ENCODE measurements at regions not wholly inside any gene's neighbourhood (a gene's known extent, or its start where the extent isn't known, plus 50 kb on each side); places are given as distances from the start of the nearest gene placed in this dataset.

DNA sequence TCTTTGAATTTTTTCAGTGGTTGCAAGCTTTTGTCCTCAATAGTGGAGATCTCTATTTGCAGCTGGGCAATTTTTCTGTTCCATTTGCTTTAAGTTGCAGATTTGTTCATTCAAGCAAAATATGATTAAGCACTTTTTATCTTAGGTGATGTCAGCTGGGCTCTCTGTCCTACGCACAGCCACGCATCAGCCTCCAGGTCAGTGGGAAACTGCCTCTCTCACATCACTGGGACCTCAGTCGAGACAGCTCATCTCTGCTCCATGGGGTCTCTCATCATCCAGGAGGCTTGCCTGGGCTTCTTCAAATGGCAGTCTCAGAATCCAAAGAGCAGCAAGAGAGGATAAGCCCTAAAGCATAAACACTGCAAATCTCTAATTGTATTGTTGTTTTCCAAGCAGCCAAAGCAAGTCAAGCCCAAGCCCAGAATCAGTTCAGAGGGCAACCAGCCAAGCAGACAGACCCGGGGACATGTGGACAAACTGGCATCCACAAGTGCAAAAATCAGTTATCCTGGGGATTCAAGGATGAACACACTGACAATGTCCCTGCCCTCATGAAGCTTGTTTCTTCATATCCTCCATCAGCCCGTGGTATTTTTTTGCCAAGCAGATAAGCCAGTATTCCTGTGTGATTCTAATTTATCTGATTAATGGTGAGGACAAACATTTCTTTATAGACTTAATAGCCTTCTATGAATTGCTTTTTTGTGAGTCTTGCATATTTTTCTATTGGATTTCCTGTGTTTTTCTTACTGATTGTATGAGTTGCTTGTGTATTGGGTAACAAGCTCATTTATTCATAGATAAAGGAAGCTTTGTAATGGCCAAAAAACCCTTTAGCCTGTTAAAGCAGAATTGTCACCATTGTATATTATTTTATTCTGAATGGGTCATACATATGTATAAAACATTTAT is 262.5 kb downstream of the GXYLT1 start:
- no peak overlapping the region for H3K9ac ChIP-seq (ENCODE audit: control insufficient read depth, insufficient read depth, low read length)
- ATAC-seq = no peak
- no peaks in the 10 kb centered on the region for H3K9me3 ChIP-seq (replicated peaks; ENCODE audit: control insufficient read depth, insufficient read depth, low read length)
- H4K20me1 ChIP-seq (ENCODE audit: control insufficient read depth, insufficient read depth) = no peaks in the 10 kb centered on the region
- WGBS (ENCODE audit: insufficient coverage, insufficient replicate concordance, low lambda C conversion rate, missing lambda C conversion rate) = 40% methylated on average over 5 of the region's 5 CpGs
- no peak overlapping the region for H3K4me3 ChIP-seq
- H3K27ac ChIP-seq (ENCODE audit: control insufficient read depth, insufficient read depth) = no peak overlapping the region
- ChIA-PET RAD21 (ENCODE audit: unreplicated experiment) (no interaction called here), CTCF (no interaction called here), SMC1A (ENCODE audit: uncharacterized antibody, unreplicated experiment) (no interaction called here), POLR2A (no interaction called here)
- no peaks in the 10 kb centered on the region for H3K4me1 ChIP-seq (ENCODE audit: control insufficient read depth, insufficient read depth, low read length)
- TF ChIP-seq POLR2AphosphoS2 (IDR thresholded peaks at IDR 0.05; ENCODE audit: low read depth, low read length) (no peak), ELK1 (IDR thresholded peaks at IDR 0.05; ENCODE audit: low read depth, low read length) (no peak), JUNB (IDR thresholded peaks at IDR 0.05) (no peak), POLR2AphosphoS5 (IDR thresholded peaks at IDR 0.05; ENCODE audit: low read length) (no peak), SREBF1 (IDR thresholded peaks at IDR 0.05; ENCODE audit: low read length) (no peak), BCL3 (IDR thresholded peaks at IDR 0.05; ENCODE audit: borderline replicate concordance, insufficient read depth, low read depth, low read length, poor library complexity, severe bottlenecking) (no peak), ZNF217 (IDR thresholded peaks at IDR 0.05) (no peak), ASH2L (IDR thresholded peaks at IDR 0.05; ENCODE audit: borderline replicate concordance, low read depth) (no peak), BCL11A (IDR thresholded peaks at IDR 0.05; ENCODE audit: low read depth, low read length) (no peak), SMARCA5 (IDR thresholded peaks at IDR 0.05) (no peak), JUND (IDR thresholded peaks at IDR 0.05; ENCODE audit: low read depth, low read length) (no peak), SIX5 (IDR thresholded peaks at IDR 0.05; ENCODE audit: low read depth, low read length, severe bottlenecking) (no peak)
- TF ChIP-seq, protein P1, sequence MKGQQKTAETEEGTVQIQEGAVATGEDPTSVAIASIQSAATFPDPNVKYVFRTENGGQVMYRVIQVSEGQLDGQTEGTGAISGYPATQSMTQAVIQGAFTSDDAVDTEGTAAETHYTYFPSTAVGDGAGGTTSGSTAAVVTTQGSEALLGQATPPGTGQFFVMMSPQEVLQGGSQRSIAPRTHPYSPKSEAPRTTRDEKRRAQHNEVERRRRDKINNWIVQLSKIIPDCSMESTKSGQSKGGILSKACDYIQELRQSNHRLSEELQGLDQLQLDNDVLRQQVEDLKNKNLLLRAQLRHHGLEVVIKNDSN (IDR thresholded peaks at IDR 0.05; ENCODE audit: borderline replicate concordance, extremely low read length, insufficient read depth, low read depth, low read length) = no peak
- H2AFZ ChIP-seq (ENCODE audit: control insufficient read depth, low read depth, low read length) = no peak overlapping the region
- H3K27me3 ChIP-seq (replicated peaks in 1 of 2; ENCODE audit: control insufficient read depth in 2 of 2, insufficient read depth in 2 of 2, low read length in 1 of 2) = 0 out of 4 replicates have a peak, but pooled peaks cover 0 to 1% of the 10 kb centered on the region in 2 experiments
- intact Hi-C loops (cut with micrococcal nuclease; ENCODE audit: unreplicated experiment) = no loop called here
- FAIRE-seq = no peak
- in situ Hi-C loops (cut with MboI) = no loop called here
- BruUV-seq (replicated peaks) = no TSS peak
- H3K36me3 ChIP-seq (ENCODE audit: control insufficient read depth in 2 of 2, insufficient read depth in 2 of 2, low read length in 1 of 2) = no peaks in the 10 kb centered on the region
- H3K79me2 ChIP-seq (ENCODE audit: control insufficient read depth, insufficient read depth, low read length) = no peaks in the 10 kb centered on the region
- H3K4me2 ChIP-seq (ENCODE audit: control insufficient read depth, insufficient read depth) = no peak overlapping the region
- DNase-seq (ENCODE audit: low read depth, low spot score) = no peak

All from GM12878 (cell line).